ENCODE measurements at regions not wholly inside any gene's neighbourhood (a gene's known extent, or its start where the extent isn't known, plus 50 kb on each side); places are given as distances from the start of the nearest gene placed in this dataset.

DNA sequence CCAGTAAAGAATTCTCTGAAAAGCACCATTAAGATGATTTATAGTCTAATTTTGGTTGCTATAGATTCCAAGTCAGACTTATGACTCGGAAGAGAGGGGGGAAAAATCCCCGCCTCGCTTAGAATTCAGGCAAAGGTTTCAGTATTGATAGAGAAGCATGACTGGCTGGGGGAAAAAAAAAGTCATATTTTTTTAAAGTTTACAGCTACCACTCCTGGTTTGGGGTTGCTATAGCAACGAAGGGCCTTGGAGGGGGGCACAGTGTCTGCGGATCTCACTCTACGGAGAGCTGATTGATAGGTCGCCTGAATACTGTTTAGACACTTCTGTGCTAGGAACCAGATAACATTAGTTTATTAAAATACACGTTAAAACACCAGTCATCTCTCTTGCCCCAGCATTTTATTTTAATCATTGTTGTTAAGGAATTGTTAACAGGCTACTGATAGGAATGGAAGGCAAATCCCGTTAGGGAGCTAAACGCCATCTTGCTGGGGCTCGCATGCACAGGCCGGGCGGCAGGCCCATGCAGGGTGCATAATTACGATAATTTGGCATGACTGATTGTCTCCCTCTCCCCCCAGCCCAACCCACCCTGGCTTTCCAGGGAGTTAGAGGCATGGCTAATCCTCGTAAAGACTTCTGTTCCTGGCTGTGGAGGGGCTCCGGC is 380.0 kb upstream of the XYLT1 start:
- TF ChIP-seq EZH2 (IDR thresholded peaks at IDR 0.05): no peak
- TF ChIP-seq POLR2AphosphoS5 (IDR thresholded peaks at IDR 0.05; ENCODE audit: borderline replicate concordance, low read depth, low read length): no peak
- TF ChIP-seq FOXP2 (optimal IDR thresholded peaks at IDR 0.05; ENCODE audit: control extremely low read depth, extremely low read length, insufficient read depth): no peak

Measured in SK-N-MC (cell line).